ENCODE measurements at regions not wholly inside any gene's neighbourhood (a gene's known extent, or its start where the extent isn't known, plus 50 kb on each side); places are given as distances from the start of the nearest gene placed in this dataset.

- H4K91ac ChIP-seq (ENCODE audit: insufficient read depth, low read depth, low read length), result no peak overlapping the region
- H3K27ac ChIP-seq (ENCODE audit: insufficient read depth, low read length), result no peak overlapping the region
- no peak overlapping the region for H2AK9ac ChIP-seq (replicated peaks; ENCODE audit: low read depth, low read length, poor library complexity)
- no peak overlapping the region for H2BK120ac ChIP-seq (ENCODE audit: low read depth, low read length)
- H3K27me3 ChIP-seq (ENCODE audit: control insufficient read depth, insufficient read depth, low read length), result no peaks in the 10 kb centered on the region
- ChIA-PET CTCF (no interaction called here), POLR2A (ENCODE audit: unreplicated experiment) (no interaction called here)
- no peak overlapping the region for H3K4me2 ChIP-seq (ENCODE audit: low read depth, low read length)
- no peak overlapping the region for H2AK5ac ChIP-seq (ENCODE audit: low read depth, low read length)
- no peak overlapping the region for H3K9ac ChIP-seq (ENCODE audit: low read depth, low read length)
- no peak overlapping the region for H4K8ac ChIP-seq (ENCODE audit: low read depth in 2 of 2, low read length in 2 of 2)
- no peak overlapping the region for H2BK15ac ChIP-seq (ENCODE audit: low read depth, low read length)
- BruUV-seq (replicated peaks), result no TSS peak
- H3K9me1 ChIP-seq (ENCODE audit: insufficient read depth, low read length), result no peaks in the 10 kb centered on the region
- ATAC-seq (ENCODE audit: low read depth) (no peak), DNase-seq (no peak)
- H3K4me1 ChIP-seq (ENCODE audit: control insufficient read depth, insufficient read depth, low read length), result no peaks in the 10 kb centered on the region
- no peak overlapping the region for H2BK20ac ChIP-seq (ENCODE audit: low read depth, low read length)
- no peak overlapping the region for H4K5ac ChIP-seq (ENCODE audit: low read depth, low read length)
- H3K56ac ChIP-seq (ENCODE audit: extremely low read depth, insufficient read depth, low read length), result no peak overlapping the region
- H3K4me3 ChIP-seq (ENCODE audit: insufficient read depth, low read depth, low read length), result no peak overlapping the region
- H3K18ac ChIP-seq (ENCODE audit: low read depth, low read length), result no peak overlapping the region
- H3K14ac ChIP-seq (replicated peaks; ENCODE audit: low read depth, low read length), result no peak overlapping the region
- no peaks in the 10 kb centered on the region for H3K36me3 ChIP-seq (ENCODE audit: control insufficient read depth, insufficient read depth, low read length)
- intact Hi-C loops (cut with micrococcal nuclease) (no loop called here), dilution Hi-C loops (cut with HindIII; ENCODE audit: low sequenced_read_pairs, unreplicated experiment) (no loop called here), in situ Hi-C loops (cut with MboI; ENCODE audit: low sequenced_read_pairs) (no loop called here)
- no peak overlapping the region for H2BK5ac ChIP-seq (ENCODE audit: low read depth, low read length, poor library complexity, severe bottlenecking)
- no peaks in the 10 kb centered on the region for H3K9me3 ChIP-seq (ENCODE audit: control insufficient read depth, insufficient read depth, low read length)
- WGBS, 2 experiments (ENCODE audit: extremely low coverage in 2 of 2, insufficient read length in 1 of 2), result no CpG with 5 or more reads among the region's 2 CpGs
- no peaks in the 10 kb centered on the region for H3K79me1 ChIP-seq (ENCODE audit: low read depth in 1 of 2, low read length in 2 of 2)
- TF ChIP-seq NFE2L2 (IDR thresholded peaks at IDR 0.05; ENCODE audit: low read depth, low read length), result no peak
- TF ChIP-seq CHD1 (IDR thresholded peaks at IDR 0.05; ENCODE audit: low read depth, low read length), result no peak
- TF ChIP-seq MXI1 (IDR thresholded peaks at IDR 0.05; ENCODE audit: borderline replicate concordance, low read depth, low read length), result no peak
- no peak for TF ChIP-seq CEBPB (IDR thresholded peaks at IDR 0.05; ENCODE audit: low read depth, low read length)
- no peak for TF ChIP-seq MAFK (IDR thresholded peaks at IDR 0.05; ENCODE audit: low read depth, low read length)
- no peak for TF ChIP-seq BHLHE40 (IDR thresholded peaks at IDR 0.05; ENCODE audit: low read depth, low read length)
- TF ChIP-seq, protein P1, sequence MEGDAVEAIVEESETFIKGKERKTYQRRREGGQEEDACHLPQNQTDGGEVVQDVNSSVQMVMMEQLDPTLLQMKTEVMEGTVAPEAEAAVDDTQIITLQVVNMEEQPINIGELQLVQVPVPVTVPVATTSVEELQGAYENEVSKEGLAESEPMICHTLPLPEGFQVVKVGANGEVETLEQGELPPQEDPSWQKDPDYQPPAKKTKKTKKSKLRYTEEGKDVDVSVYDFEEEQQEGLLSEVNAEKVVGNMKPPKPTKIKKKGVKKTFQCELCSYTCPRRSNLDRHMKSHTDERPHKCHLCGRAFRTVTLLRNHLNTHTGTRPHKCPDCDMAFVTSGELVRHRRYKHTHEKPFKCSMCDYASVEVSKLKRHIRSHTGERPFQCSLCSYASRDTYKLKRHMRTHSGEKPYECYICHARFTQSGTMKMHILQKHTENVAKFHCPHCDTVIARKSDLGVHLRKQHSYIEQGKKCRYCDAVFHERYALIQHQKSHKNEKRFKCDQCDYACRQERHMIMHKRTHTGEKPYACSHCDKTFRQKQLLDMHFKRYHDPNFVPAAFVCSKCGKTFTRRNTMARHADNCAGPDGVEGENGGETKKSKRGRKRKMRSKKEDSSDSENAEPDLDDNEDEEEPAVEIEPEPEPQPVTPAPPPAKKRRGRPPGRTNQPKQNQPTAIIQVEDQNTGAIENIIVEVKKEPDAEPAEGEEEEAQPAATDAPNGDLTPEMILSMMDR (conservative IDR thresholded peaks at IDR 0.05; ENCODE audit: low read depth, low read length), result no peak
- no peak for TF ChIP-seq RAD21 (IDR thresholded peaks at IDR 0.05; ENCODE audit: low read length)
- TF ChIP-seq FOS (IDR thresholded peaks at IDR 0.05; ENCODE audit: low read depth, low read length), result no peak
- TF ChIP-seq, protein P2, sequence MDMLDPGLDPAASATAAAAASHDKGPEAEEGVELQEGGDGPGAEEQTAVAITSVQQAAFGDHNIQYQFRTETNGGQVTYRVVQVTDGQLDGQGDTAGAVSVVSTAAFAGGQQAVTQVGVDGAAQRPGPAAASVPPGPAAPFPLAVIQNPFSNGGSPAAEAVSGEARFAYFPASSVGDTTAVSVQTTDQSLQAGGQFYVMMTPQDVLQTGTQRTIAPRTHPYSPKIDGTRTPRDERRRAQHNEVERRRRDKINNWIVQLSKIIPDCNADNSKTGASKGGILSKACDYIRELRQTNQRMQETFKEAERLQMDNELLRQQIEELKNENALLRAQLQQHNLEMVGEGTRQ (IDR thresholded peaks at IDR 0.05; ENCODE audit: low read depth, low read length), result no peak
- TF ChIP-seq MAZ (IDR thresholded peaks at IDR 0.05; ENCODE audit: borderline replicate concordance, low read depth, low read length), result no peak
- no peak for TF ChIP-seq RFX5 (IDR thresholded peaks at IDR 0.05; ENCODE audit: low read depth, low read length)
- TF ChIP-seq, protein P3, sequence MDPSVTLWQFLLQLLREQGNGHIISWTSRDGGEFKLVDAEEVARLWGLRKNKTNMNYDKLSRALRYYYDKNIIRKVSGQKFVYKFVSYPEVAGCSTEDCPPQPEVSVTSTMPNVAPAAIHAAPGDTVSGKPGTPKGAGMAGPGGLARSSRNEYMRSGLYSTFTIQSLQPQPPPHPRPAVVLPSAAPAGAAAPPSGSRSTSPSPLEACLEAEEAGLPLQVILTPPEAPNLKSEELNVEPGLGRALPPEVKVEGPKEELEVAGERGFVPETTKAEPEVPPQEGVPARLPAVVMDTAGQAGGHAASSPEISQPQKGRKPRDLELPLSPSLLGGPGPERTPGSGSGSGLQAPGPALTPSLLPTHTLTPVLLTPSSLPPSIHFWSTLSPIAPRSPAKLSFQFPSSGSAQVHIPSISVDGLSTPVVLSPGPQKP (IDR thresholded peaks at IDR 0.05; ENCODE audit: borderline replicate concordance, low read depth, low read length), result no peak
- no peak for TF ChIP-seq RCOR1 (IDR thresholded peaks at IDR 0.05; ENCODE audit: insufficient replicate concordance, low read length)
- no peak for TF ChIP-seq POLR2A (IDR thresholded peaks at IDR 0.05; ENCODE audit: low read depth, low read length)
- TF ChIP-seq SMC3 (IDR thresholded peaks at IDR 0.05; ENCODE audit: low read depth, low read length), result no peak
- no peak overlapping the region for H3K23ac ChIP-seq (ENCODE audit: low read depth, low read length)
- no peak overlapping the region for H2AFZ ChIP-seq (replicated peaks; ENCODE audit: low read length, poor library complexity)
- no peaks in the 10 kb centered on the region for H4K20me1 ChIP-seq (ENCODE audit: insufficient read depth, low read length)
- H3K4ac ChIP-seq (ENCODE audit: low read depth, low read length), result no peak overlapping the region
Measured at GRCh38 chr10:104587751-104588150, 53.3 kb upstream of the SORCS3 start.
